GM21360 (cell line): ENCODE measurements at regions not wholly inside any gene's neighbourhood (a gene's known extent, or its start where the extent isn't known, plus 50 kb on each side); places are given as distances from the start of the nearest gene placed in this dataset.
"Not testable (repeated sequence)": the region's sequence is repeated elsewhere in the genome, so short reads cannot be mapped to it uniquely, and the experiment has no call there.

Experiments used
- ATAC-seq: cut with Tn5 transposase; IDR thresholded peaks from one replicate; pipeline ENCODE4 v1.9.1; 2021; ENCODE audit warnings: mild to moderate bottlenecking, moderate library complexity; ENCODE audit not compliant: unreplicated experiment

DNA sequence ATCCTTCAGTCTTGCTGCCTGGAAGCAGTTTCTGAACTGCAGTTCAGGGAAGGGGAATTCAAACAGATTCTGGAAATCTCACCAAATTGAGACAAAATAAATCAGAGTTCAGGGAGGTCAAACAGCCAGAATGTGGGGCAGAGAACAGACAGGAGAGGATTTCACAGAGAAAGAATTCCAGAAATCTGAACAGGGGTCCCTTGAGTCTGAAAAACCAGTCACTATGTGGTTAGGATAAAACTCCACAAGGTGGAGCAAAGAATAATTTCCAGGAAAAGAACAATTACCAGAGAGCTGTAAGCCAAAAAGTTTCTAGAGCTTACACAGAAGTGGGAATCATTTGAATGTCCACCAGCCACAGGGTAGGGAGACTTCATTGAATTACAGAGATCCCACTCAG is 84.7 kb downstream of the URB2 start:
- ATAC-seq: no peak

DNA sequence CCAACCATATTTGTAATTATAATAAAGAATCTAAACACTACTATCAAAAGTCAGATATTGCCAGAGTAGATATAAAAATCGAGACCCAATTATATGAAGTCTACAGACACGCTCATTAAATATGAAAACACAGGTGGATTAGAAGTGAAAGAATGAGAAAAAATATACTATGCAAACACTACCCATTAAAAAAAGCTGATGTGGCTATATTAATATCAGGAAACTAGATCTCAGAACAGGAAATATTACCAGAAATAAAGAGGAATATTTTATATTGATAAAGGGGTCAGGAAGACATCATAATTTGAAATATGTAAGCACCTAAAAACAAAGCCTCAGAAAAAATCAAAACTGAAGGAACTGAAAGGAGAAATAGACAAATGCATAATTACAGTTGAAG is 88.3 kb downstream of the URB2 start:
- no peak for ATAC-seq

- no peak for ATAC-seq
Measured at GRCh38 chr1:229714964-229715603, 89.0 kb downstream of the URB2 start.

- no peak for ATAC-seq
Measured at GRCh38 chr1:229716069-229716468, 90.0 kb downstream of the URB2 start.

DNA sequence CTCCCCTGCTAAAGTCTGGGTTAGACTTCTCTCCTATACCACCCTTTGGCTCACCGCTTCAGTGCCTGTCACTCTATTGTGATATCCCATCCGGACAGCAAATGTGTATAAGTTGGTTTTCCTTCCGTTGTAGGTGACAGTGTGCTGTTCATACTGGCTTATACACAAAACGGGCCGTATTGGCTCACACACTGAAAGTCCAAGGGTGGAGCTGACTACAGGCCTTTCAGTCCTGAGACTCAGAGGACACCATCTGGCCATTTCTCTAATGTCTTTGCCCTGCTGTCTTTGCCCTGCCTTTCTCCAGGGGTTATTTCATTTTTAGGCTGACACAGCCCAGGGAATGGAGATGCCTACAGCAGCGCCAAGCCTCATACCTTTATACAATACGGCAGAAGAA is 90.7 kb downstream of the URB2 start:
- ATAC-seq: no peak

GRCh38 chr1:229717786-229718576 is 91.9 kb downstream of the URB2 start:
- ATAC-seq: no peak

- no peak for ATAC-seq
Measured at GRCh38 chr1:229726061-229726460, 100.0 kb downstream of the URB2 start.

DNA sequence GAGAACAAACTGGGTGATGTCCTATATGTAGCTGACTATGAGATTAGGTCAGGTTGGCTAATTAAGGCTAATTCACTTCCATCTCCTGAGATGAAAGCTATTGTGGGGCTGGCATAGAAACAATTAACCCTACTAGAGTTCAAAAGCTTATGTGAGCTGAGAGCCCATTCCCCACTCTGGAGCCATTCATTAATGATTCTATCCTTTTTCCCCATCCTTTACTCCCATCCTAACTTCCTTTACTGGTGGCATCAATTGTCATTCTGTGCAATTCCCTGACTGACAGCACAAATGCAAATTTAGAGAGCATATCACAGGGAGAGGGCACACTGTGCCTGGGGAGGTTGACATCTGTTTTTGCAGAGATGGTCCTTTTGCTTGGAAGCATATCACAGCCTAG is 103.9 kb downstream of the URB2 start:
- ATAC-seq: no peak

DNA sequence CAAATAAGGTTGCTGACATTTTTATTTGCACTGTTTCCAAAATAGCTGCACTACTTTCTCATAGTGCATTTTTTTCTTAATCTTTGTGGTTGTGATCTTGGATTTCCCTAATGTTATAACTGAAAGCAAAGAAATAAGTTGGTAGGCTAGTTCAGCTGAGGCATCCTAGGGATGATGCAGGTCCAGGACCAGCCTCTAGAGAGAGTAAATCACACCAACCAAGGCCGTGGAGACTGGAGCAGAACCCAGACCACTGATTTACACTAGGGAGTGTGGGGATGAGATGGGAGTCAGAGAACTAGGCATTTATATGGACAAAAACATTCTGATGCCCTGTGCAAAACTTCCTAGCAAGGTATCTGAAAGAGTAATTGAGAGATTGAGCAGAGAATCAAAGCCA is 104.5 kb downstream of the URB2 start:
- ATAC-seq: no peak

DNA sequence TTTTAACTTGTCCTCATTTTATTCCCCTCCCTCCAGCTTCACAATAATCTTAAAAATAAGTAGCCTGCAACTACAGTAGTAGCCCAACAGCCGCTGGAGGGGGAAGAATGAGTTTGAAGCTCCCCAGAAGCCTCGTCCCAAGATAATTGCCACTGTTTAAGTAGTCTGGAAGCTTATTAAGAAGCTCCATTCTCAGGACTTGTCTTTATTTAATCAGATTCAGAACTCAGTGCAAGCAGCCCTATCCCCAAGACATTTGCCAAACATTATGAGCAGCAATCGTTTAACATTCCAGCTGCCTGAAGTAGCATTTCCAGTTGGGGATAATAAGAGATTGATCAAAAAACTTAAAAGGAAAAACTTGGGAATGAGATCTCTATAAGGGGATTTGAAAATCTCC is 106.0 kb downstream of the URB2 start:
- no peak for ATAC-seq

GRCh38 chr1:229736376-229736775 is 110.3 kb downstream of the URB2 start:
- no peak for ATAC-seq

GRCh38 chr1:229742614-229743013 is 116.6 kb downstream of the URB2 start:
- not testable (repeated sequence) for ATAC-seq

DNA sequence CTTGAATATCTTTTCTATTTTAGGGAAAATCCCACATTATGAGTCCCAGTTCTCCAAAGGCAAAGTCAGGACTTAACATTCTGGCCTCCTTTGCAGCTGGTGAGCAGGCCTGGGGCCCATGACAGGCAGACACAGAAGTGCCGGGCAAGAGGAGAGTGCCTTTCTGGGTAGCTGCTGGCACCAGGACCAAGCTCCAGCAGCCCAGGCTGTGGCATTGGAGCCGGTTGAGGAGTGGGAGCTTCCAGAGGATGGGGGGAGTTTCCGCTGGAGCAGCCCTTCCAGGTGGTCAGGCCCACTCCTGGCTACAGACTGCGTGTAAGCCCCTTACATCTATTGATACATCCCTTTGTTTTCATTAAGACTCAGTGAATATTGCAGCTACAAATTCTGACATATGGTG is 123.9 kb downstream of the URB2 start:
- ATAC-seq: no peak

DNA sequence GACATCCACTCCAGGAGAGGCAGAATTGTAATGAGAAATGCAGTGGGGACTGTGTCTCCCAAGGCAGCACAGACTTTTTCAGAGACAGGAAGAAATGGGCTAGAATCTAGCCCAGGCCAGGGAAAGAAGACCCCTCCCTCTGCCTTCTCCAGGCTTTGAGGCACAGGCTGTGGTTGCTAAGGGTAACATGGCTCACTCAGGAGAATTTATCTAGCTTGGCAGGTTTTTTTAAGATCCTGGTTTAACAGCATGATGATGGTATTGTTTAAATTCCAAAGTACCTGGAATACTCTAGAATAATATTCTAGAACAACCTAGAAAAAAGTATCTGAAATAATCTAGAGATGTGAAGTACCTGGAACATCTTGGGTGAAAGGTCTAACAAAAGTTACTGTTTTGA is 125.6 kb downstream of the URB2 start:
- no peak for ATAC-seq

DNA sequence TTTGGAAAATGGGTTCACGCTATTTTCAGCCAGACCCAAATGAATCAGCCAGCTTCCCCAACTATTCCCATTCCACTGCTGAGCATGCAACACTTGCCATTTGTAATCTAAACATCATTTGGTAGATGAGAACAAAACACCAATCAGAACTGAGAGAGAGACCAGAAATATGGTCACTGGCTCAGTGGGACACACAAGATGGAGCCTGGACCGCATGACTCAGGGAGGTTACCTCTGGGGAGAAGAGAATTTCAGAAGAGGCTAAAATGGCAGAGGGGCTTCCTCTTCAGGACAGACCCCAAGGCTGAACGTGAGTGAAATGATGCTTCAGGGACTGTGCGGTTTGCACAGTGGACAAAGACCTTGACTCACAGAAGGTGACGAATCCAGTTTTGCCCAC is 126.6 kb downstream of the URB2 start:
- ATAC-seq: no peak

DNA sequence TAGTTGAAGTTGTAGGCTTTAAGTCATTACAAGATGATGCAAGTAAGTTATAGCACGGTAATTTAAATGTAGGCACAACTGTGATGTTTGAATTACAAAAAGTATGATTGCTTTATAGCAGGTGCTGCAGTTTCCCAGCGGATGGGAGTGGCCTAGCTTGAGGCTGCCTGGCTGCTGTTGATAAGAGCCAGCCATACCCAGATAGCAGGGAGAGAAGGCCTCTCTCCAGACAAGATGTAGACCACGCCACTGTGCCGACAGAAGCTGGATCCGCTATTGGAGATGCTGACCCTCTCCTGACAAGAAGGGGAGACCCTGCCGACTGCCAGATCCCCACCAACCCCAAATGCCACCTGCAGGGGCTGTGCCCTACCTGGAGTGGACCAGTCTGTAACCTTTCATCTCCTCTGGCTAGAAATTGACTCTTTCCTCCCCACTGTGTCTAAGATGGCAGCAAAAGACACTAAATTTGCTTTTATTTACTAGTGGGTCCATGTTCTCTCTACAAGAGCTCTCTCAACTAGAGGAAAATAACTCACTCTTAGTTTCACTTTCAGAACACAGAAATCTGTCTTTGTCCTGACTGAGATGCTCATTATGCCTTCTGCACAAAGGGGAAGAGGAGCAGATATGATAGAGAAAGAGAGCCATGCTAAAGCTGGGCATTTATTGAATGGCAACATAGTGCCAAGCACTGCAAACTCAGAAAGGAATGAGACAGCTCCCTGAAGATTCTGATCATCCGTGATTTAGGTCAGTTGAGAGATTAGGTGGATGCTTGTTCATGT is 127.9 kb downstream of the URB2 start:
- no peak for ATAC-seq

- no peak for ATAC-seq
Measured at GRCh38 chr1:229756666-229757065, 130.6 kb downstream of the URB2 start.

DNA sequence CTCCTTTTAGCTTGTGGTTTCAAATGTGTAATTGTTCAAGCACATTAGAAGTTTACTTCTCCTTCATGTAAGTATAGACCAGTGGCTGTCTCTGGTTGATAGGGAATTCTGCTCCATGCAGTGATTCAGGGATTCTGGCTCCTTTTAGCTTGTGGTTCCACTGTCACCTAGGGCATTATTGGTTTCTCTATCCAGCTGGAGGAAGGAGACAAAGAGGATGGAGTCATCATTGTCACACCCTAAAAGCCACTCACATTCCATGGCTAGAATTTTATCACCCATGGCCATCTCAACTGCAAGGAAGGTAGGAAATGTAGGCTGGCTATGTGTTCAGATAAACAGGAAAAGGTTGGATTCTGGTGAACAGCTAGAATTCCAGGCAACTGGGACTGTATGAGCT is 131.2 kb downstream of the URB2 start:
- ATAC-seq: no peak

DNA sequence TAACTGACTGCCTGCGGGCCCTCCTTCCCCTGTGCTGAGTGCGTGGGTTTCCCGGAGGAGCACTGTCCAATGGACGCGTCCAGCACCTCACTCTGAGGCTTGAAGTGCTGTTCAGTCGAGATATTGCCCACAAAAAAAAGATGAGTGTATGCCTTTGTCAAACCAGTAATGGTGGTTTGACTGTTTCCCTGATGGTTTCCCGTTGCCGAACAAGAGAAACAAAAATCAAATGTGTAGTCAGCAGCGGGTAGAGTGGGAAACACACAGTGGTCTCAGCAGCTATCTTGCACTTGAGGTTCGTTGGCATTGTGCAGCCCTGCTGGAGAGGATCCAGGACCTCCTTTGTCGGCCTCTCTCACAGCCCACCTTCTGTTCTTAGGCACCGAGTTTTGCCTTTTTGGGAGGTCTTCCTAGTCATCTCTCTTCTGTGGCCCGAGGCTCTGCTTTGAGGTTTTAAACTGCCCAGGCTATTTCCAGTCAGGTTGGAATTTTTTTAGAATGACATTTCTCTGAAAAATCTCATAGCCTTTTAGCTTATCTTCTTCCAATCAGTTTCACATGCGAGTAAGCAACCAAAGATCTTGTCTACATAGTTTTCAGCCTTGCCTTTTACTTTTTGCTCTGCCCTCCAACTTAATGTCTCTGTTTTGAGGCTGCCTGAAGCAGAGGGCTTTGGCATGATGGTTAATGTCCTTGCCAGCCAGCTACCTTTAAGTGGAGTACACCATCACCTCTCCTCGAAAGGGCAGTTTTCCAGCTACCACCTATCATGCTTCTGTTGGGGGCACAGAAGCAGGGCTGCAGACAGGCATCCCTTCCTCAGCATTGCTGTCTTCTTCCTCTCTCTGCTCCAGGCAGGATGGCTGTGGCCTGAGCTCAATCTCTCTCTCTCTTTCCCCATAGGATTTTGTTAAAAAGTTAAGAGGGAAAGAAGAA is 132.3 kb downstream of the URB2 start:
- no peak for ATAC-seq

DNA sequence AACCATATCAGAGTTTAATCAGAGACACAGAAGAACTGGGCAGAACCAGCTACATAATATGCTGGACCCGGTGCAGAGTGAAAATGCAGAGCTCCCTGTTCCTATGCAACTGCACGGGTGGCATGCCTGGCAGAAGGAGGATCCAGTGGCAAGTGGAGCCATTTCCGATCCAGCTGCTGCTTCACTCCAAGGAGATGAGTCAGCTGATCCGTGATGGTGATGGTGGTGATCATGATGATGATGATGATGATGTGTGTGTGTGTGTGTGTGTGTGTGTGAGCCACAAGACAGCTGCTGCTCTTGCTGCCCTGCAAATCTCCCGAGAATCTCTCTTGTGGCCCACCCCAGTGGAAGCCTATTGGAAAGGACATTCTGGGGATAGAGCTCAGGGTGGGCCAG is 133.0 kb downstream of the URB2 start:
- ATAC-seq: no peak

- no peak for ATAC-seq
Measured at GRCh38 chr1:229759586-229759985, 133.5 kb downstream of the URB2 start.
